ENCODE measurements at regions not wholly inside any gene's neighbourhood (a gene's known extent, or its start where the extent isn't known, plus 50 kb on each side); places are given as distances from the start of the nearest gene placed in this dataset.

DNA sequence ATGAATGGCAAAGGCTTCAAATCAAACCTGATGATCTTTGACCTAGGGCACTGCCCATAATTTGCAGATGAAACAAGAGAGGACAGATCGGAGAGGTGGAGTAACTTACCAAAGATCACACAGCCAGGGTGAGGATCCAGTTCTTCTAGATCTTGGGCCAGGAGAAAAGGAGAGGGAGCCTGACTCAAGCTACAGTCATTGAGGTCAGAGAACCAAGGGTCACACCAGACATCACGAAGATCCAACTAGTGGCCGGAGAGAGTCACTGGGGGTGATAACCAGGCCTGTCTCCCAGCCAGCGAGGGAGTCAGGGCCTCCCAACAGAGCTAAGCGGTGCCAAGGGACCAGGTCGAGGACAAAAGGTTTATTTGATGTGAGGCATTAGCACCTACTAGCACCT, 115.0 kb downstream of the RIPK4 start:
- DNase-seq, result no peak

DNA sequence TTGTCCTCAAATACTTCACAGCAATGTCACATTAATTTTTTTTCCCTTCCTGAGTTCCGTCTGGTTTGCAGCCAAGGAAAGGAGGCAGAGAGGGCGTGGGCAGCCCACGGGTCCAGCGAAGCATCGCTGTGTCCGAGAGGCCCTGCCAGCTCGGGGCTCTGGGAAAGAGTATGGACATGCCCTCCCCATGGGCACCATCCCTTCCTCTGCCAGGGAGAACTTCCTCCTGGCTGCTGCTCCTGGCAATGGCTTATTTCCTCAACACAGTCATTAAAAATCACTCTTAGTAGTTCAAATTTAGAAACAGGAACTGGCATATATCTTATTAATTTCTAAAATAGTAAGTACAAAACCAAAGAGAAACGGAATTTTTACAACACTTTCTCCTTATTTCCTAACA, 115.4 kb downstream of the RIPK4 start:
- DNase-seq, result no peak

DNA sequence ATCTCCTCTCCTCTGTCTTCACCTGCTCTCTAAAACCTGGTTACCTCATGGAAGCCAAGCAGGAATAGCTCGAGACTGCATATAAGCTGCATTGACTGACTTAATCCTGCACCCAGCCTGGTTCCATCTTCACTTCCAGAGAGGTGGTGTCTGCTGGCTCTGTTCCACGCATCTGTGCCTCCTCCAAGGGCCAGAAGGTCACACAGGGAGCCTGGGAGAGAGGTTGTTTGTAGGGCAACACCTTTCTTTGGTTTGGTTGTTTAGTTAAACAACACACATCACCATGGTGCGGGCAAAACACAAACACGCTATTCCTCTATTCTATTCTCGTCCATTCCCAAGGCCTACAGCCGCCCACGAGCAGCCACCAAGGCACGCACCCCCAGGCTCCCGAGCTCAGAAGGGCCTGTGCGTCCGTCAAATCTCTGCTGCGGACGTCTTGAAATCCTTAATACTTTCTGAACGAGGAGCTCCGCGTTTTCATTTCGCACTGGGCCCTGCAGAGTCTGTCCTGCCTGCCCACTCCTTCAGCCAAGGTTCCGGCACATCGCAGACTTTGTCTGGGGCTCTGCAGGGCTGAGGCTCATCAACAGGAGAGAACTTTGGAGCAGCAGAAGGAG, 116.2 kb downstream of the RIPK4 start:
- no peak for DNase-seq

DNA sequence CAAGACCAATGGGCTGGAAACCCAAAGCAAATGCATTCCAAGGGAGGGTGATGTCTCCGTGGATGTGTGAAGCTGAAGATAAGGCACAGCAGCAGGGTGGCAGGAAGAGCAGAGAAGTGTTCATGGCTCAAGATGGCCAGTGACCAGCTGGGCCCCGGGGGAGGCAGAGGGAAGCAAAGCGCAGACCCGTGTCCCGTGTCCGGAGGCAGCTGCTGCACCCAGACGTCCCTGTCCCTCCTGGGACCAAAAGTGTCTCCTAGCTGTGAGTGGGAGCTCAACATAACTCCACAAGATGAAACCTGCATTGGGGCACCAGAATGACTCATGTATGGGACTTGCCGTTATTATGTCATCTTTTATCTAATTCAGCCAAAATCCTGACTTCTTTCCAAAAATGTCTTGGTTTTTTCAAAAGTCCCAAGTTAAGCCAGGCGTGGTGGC, 118.2 kb downstream of the RIPK4 start:
- no peak for DNase-seq

DNA sequence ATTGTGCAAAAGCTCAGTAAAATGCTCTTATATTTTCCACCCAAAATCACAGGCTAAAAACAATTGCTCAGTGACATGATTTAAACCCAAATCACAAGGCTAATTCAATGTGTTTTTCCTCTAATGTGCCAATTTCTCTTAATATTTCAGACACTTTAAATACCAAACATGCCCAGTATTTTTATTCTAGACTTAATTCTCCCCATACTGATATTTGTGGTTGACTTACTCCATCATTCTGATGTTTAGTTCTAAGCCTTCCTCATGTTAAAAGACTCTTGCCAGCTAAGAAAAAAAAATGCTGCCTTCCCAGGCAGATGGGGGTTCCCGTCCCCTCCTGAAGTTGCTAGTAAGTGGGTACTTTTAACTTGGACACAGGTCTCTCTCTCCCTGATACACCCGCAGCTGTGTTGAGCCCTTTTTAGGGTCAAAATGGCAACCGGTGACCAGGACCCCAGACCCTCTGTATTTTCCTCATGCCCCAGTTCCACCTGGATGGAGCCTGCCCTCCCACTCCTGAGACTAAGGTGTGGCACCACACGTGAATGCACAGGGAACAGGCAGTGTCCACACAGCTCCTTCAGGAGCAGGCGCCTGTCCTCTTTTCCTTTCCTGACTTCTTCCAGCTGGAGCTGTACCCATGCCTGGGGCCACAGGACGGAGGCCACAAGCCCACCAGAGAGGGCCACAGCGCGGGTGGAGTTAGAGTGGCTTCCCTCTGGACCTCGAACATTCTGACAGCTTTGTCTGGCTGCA, 118.9 kb downstream of the RIPK4 start:
- no peak for DNase-seq

DNA sequence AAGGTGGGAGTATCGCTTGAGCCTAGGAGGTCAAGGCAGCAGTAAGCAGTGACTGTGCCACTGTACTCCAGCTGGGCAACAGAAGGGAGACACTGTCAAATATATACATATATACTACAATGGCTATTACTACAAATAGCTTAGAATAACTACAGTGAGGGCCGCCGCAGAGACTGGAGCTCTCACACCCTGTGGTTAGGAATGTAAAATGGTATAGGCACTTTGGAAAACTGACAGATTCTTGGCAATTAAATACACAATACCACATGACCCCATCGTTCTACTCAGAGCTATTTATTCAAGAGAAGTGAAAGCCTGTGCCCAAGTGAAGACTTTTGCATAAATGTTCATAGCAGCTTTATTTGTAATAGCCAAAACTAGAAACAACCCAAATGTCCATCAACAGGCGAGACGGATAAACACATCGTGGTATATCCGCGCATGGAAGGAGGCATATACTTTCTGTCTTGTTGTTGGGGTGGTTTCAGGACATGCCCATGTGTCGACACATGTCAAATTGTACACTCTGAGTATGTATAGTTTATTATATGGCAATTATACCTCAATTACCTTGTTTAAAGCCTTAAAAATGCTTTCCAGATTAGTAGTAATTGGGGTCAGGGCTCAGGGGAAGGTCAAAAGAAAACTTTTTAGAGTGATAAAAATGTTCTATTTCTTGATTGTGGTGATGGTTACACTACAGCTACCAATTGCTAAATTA, 123.4 kb downstream of the RIPK4 start:
- DNase-seq, result no peak

DNA sequence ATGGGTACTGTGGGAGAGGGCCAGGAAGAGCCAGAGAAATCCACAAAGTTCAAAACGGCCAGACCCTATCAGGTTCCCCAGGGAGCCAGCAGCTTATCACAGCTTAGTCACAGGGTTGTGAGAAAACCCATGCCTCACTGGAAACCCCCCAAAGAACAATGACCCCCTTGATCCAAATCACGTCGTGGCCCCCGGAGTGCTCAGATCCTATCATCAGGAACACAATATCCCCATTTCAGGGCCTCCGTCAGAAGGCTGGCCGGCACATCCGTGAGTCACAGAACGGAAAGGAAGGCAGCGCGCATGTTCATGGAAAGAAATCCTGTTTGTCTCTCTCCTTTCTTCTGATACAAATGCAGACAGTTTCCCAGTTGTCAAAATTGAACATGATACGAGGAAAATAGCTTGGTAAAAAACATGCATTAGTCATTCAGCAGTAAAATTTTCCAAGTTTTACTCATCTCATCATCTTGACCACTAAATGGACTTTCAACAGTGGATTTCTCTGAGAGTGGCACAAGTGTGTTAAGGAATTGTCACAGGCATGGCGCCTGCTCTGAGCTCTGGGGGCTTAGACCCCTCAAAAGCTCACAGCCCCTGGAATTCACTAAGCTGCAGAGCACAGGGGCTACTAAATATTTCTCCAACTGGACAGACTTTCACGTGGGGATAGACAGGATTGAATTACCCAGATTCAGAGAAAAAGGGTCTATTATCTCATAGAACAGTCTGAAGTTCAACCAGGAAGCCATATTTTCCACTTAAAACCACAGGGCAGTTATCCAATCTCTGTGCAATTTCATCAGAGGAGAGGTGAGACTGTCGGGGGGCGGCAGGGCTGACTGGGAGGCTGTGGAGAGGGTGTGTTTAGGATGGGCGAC, 124.8 kb downstream of the RIPK4 start:
- no peak for DNase-seq

DNA sequence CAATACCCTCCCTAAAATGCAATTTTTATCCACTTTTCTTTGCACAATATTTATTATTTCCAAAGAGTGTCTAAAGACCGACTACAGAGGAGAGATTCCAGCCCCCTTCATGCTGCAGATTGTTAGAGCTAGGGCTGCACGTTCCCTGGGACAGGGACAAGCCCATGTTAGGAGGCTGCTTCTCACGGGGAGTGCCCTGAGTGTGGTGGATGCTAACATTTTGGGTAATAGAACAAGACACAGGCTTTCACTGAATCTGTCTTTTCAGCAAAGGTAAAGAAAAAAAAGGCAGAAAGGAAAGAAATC, 125.4 kb downstream of the RIPK4 start:
- DNase-seq, result no peak

DNA sequence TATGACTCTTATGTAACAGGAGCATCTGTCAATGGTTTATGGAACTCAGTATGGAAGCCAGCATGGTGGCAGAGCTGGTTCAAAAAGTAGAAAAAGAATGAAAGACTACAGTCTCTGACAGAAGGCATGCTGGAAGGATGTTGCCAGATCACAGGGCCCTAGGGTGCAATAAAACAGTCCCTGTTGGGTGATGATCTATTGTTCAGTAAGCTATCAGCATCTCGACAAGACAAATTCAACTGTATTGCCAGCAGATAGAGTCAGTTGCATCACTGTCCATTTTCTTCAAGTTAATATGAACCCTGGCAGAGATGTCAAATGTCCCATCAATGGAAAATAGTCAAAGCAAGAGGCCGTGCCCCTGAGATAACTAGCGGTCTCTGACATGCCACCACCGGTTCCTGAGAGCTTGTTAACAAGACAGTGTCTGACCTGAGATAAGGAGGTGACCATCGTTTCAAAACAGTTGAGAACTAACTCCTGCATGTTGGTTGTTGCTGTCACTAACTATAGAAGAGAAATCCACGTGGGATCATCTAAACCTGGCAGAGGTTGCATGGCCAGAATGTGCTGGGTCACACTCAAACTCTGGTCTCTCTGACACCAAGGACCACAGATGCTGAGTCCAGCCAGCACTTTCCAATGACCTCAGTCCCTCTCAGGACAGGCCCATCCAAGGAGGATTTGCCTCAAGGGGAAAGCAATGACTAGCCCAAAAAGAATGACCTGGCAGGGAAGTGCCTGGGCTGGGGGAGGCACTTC, 125.9 kb downstream of the RIPK4 start:
- no peak for DNase-seq

DNA sequence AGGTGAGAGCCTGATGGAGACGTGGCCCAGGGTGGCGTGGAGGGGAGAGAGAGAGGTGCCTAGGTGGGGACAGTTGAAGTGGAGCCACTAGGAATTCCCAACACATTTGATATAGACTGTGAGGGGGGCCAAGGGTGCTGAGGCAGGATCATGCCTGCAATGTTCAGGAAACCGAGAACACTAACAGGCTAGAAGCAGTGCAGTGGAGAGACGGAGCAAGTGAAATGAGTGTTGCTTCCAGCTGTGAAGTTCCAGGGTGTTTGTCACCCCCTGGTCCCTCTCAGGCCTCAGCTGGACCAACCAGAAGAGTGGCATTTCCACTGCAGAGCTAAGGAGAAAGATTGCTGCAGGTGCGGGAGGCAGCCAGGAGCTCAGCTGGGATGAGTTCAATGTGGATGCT, 127.1 kb downstream of the RIPK4 start:
- DNase-seq, result no peak

DNA sequence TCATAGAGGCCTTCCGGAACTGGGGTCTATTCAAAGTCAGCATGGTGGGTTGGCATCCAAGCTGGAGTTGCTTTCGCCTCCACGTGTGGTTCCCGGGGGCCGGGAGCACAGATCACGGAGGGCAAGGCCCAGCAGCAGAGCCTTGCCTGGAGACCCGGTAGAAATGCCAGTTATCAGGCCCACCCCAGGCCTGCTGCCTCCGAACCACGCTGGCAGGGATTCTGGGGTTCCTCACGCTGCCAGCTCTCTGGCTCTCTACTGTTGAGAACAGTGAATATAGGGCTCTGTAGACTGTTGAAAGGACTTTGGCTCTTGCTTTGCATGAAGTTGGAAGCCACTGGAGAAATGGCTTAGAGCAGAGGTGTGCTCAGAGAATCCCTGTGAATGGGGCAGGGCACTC, 127.5 kb downstream of the RIPK4 start:
- DNase-seq, result no peak

DNA sequence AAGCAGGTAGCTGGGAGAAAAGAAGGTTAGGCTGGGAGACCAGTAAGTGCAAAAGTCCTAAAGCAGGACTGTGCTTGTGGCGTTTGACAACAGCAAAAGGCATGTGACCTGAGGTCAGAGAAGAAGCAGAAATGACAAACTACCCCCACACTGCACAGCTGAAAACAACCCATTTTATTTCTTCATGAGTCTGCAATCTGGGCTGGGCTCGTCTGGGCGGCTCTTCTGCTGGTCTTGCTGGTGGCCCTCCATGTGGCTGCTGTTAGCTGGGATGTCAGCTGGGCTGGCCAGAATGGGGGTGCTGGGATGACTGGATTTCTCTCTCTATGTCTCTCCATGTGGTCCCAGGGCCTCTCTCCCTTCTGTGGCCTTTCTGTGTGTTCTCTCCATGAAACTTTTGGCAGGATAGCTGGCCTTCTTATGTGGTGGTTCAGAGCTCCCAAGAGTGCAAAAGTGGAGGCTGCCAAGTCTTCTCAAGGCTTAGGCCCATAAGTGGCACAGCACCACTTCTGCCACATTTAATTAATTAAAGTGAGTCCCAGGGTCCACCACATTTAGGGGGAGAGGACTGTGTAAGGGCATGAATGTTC, 128.6 kb downstream of the RIPK4 start:
- no peak for DNase-seq

DNA sequence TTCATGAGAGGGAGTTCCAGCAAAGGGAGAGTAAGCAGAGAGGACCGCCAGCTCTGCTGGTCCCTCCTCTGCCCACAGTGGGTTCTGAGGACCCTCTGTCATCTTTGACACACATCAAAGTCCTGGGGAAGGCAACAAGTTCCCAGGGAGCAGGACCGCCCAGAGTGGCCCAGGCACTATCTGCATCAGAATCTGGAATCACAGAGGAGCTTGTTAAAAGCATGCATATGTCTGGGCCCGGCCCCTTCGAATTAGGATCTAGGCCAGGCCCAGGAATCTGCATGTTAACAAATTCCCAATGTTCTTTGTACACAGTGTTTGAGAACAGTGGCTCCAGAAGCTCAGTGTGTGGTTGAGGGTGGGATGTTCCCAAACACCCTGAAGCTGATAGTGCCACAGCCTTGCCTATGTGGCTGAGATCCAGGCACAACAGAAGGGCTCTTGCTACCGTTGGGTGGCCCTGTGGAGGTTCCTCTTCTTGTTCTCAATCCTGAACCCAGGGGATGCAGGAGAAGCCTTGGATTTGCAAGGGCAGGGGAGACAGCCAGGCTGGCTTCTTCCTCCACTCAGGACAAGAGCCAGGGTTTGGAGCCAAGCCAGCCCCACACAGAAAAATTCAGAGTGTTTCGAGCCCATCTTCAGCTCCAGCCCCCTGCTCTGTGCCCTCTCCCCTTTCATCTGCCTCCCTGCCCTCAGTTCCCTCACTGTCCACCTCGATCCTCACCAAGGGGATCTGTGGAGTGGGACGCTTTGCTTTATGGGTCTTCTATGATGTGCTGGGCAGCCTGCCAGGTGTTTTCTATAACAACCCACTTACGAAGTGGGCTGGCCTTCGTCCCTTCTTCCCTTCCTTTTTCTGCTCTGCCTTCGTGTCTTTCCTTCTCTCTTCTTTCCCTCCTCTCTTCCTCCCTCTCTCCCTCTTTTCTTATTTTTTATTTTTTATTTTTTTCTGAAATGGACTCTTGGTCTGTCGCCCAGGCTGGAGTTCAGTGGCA, 129.0 kb upstream of the TMPRSS2 start:
- peak; percentile 24 for DNase-seq

DNA sequence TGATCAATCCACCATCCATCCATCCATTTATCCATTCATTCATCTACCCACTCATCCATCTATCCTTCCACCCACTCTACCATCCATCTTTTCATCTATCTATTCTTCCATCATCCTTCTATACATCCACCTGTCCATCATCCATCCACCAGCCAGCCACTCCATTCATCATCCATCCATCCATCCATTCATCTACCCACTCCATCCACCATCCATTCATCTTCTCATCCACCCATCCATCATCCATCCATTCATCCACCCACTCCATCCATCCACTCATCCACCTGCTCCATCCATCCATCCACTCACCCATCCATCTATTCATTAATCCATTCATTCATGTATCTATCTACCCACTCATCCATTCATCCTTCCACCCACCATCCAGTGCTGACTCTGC, 127.9 kb upstream of the TMPRSS2 start:
- DNase-seq, result no peak

DNA sequence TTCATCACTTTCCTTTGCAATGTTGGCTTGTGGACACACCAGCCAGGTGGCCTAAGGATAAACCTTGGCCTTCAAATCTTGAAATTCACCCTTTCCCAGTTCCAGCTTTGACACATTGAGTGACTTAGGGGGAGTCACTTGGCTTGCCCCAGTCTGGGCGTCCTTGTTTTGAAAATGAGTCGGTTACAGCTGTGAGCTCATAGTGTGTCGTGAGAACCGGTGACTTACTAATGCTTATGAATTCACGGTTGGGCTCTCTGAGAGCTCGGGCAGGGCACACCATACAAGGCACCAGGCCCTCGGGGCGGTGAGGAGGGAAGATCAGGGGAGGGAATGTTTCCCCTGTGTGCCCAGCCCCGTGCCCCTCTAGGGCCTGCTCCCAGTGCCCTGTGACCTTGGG, 126.9 kb upstream of the TMPRSS2 start:
- no peak for DNase-seq

DNA sequence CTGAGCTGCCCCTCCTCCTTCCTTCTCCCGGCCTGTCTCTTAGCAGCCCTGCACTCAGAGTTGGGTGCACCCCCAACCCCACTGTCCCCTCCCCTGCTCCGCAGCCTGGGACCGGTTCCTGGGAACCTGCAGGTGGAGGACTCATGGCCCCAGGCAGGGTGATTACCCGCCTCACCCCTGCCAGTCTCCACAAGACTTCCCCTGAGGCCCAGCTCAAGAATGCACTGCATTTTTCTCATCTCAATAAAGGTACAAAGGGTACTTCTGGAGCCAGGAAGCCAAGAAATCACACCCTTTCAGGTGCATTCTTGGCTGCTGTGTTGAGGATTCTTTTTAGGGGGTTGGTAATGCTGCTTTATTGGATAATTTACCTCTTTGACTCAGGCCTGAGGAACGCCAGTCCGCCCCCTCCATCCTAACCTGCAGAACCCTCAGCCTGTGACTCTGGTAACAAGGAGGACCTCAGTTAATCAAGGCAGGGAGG, 126.3 kb upstream of the TMPRSS2 start:
- DNase-seq, result no peak

DNA sequence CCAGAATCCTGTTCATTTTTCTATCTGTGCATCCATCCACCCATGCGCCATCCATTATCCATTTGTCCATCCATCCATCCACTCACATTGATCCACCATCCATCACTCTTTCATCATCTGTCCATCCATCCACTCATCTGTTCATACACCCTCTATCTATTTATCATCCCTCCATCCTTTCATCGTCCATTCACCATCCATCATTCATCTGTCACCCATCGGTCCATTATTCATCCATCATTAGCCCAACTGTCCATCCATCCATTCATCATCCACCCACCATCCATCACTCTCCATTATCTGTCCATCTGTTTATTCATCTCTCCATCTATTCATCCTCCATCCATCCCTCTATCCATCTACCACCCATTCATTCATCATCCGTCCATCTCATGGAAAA, 125.7 kb upstream of the TMPRSS2 start:
- DNase-seq, result no peak

DNA sequence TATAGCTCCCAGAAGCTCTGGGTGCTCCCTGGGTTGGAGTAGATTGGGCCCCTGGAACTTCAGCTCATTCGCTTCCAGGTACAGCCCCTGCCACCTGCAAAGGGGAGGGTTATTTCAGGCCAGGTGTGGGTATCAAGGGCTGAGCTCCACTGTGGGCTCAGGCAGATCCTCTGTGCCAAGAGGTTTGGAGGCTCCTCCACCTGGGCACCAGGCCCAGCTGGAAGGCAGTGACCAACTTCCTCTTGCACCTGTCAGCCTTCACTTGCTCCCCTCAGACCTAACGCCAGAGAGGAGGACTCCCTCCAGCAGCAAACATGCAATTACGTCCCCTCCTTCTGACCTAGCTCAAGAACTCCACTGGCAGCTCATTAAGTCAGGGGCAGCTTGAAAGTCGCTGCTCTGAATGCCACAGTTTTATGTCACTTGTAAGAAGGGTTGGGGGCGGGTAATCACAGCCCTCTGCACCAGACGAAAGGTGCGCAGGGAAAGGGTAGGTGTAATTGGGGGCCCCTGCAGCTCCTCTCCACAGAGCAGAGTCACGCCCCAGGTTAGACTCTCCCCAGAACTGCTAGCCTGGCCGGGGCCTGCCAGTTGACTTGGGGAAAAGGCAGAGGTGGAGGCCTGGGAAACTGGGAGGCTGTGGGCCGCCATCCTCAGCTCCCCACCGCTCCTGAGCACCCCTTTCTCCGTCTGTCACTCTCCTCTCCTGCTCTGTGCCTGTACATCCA, 125.0 kb upstream of the TMPRSS2 start:
- no peak for DNase-seq

DNA sequence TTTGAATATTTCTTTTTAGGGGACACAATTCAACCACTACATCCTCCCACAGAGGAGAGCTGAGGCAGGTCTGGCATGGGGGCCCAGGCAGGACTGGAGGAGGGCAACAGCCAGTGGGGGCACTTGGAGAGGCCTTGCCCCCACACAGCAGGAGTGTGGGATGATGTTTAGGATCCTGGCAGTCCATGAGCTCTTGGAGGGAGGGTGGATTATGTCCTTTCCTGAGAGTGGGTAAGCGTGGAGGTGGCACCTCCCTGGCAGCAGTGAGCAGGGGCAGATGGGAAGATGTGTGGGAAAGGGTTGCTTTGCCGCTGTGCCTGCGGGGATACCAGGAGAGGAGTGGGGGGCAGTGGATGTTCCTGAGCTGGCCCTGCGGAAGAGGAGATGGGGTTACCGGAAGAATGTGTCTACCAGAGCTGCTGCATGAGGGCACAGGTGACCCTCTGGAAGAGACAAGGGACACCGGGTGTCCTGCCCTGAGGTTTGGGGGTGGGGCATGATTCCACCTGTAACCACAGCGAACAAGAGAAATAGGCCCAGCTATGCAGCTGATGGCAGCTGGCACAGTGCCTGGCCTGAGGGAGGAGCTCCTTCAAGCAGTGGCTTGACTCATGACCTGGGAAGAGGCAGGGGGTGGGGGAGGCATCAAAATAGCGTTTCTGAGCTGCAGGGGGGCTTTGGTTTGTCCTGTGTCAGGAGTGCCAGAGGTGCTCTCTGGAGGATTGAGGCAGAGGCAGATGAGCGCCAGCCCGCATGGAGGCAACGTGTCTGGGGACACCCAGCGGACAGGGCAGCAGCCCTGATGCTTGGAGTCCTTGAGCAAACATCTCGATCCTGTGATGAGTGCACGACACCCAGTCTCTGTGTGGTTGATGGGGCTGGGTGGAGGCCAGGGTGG, 123.9 kb upstream of the TMPRSS2 start:
- DNase-seq, result peak; percentile 14
